Activated CD4-positive, alpha-beta T cell treated with anti-CD3 and anti-CD28 coated beads for 36 hours (primary cell): ENCODE measurements at regions not wholly inside any gene's neighbourhood (a gene's known extent, or its start where the extent isn't known, plus 50 kb on each side); places are given as distances from the start of the nearest gene placed in this dataset.
"Not testable (repeated sequence)": the region's sequence is repeated elsewhere in the genome, so short reads cannot be mapped to it uniquely, and the experiment has no call there.

Experiments used
- ATAC-seq: fragments of 200-7000 bp; cut with Tn5 transposase; one replicate; pipeline ENCODE4 v1.10.0; 2021; ENCODE audit warnings: mild to moderate bottlenecking, moderate library complexity
- CTCF ChIA-PET: fragments of 350-600 bp; sonication (Branson Sonifier 250); formaldehyde crosslinking; loops from one replicate; lab custom pipeline; 2021; ENCODE audit warnings: antibody characterized with exemption; lab: Charles Lee
- POLR2A ChIA-PET: fragments of 350-600 bp; sonication (Branson Sonifier 250); formaldehyde crosslinking; loops from one replicate; lab custom pipeline; 2021; ENCODE audit warnings: antibody characterized with exemption, inconsistent platforms; lab: Charles Lee
- DNase-seq: peaks from one replicate; pipeline ENCODE4 v3.0.0-alpha.2; 2020
- H3K27ac Mint-ChIP-seq: one replicate; pipeline ENCODE4 v1.8.0; 2021; ENCODE audit warnings: mixed read lengths
- H3K27me3 Mint-ChIP-seq: one replicate; pipeline ENCODE4 v1.8.0; 2021; ENCODE audit warnings: mixed read lengths
- H3K36me3 Mint-ChIP-seq: one replicate; pipeline ENCODE4 v1.8.0; 2021; ENCODE audit warnings: low read depth, mixed read lengths
- H3K4me1 Mint-ChIP-seq: one replicate; pipeline ENCODE4 v1.8.0; 2021; ENCODE audit warnings: mixed read lengths
- H3K4me3 Mint-ChIP-seq: one replicate; pipeline ENCODE4 v1.8.0; 2021; ENCODE audit warnings: mild to moderate bottlenecking, moderate library complexity, mixed read lengths
- H3K9me3 Mint-ChIP-seq: one replicate; pipeline ENCODE4 v1.8.0; 2021; ENCODE audit warnings: low read depth, mixed read lengths
- intact Hi-C, 2 experiments: fragments of 100-400 bp; cut with DNase I in 1 of 2; cut with micrococcal nuclease in 1 of 2; formaldehyde crosslinking; loops; one replicate each; pipeline versions ENCODE4 v1.14.2 to v1.15.1; 2022 to 2024; cut with DNase I, micrococcal nuclease

GRCh38 chr11:90582999-90583398, 360.1 kb upstream of the CHORDC1 start:
- POLR2A ChIA-PET, H3K27me3 Mint-ChIP-seq, DNase-seq, H3K27ac Mint-ChIP-seq, ATAC-seq, H3K4me1 Mint-ChIP-seq, H3K36me3 Mint-ChIP-seq, H3K9me3 Mint-ChIP-seq, CTCF ChIA-PET, H3K4me3 Mint-ChIP-seq, intact Hi-C loops: not testable (repeated sequence)

- intact Hi-C loops = no loop called here
- ChIA-PET POLR2A (no interaction called here), CTCF (no interaction called here)
- DNase-seq (no peak), ATAC-seq (no peak)
- Mint-ChIP-seq H3K4me1 (no peaks in the 10 kb centered on the region), H3K36me3 (no peaks in the 10 kb centered on the region), H3K9me3 (peaks cover 7% of the 10 kb centered on the region), H3K4me3 (no peak overlapping the region), H3K27ac (no peak overlapping the region), H3K27me3 (no peaks in the 10 kb centered on the region)
Observed at GRCh38 chr11:90564531-90564930, 341.7 kb upstream of the CHORDC1 start.

- Mint-ChIP-seq H3K36me3 (peaks cover 2% of the 10 kb centered on the region), H3K4me3 (no peak overlapping the region), H3K4me1 (no peaks in the 10 kb centered on the region), H3K9me3 (peaks cover 15% of the 10 kb centered on the region), H3K27me3 (no peaks in the 10 kb centered on the region), H3K27ac (no peak overlapping the region)
- intact Hi-C loops = no loop called here
- CTCF ChIA-PET = no interaction called here
- DNase-seq (no peak), ATAC-seq (no peak)
- POLR2A ChIA-PET = no interaction called here
Observed at GRCh38 chr11:90558328-90558865, 335.5 kb upstream of the CHORDC1 start.

- POLR2A ChIA-PET = no interaction called here
- DNase-seq (no peak), ATAC-seq (no peak)
- Mint-ChIP-seq H3K27me3 (no peaks in the 10 kb centered on the region), H3K27ac (no peak overlapping the region), H3K4me3 (no peak overlapping the region), H3K36me3 (peaks cover 2% of the 10 kb centered on the region), H3K4me1 (no peaks in the 10 kb centered on the region), H3K9me3 (peaks cover 13% of the 10 kb centered on the region)
- intact Hi-C loops = no loop called here
- CTCF ChIA-PET = no interaction called here
Observed at GRCh38 chr11:90556606-90557005, 333.8 kb upstream of the CHORDC1 start.

- ChIA-PET CTCF (no interaction called here), POLR2A (no interaction called here)
- H3K36me3 Mint-ChIP-seq = peaks cover 2% of the 10 kb centered on the region
- H3K9me3 Mint-ChIP-seq = peaks cover 12% of the 10 kb centered on the region
- H3K4me3 Mint-ChIP-seq = no peak overlapping the region
- intact Hi-C loops = no loop called here
- H3K4me1 Mint-ChIP-seq = no peaks in the 10 kb centered on the region
- H3K27me3 Mint-ChIP-seq = no peaks in the 10 kb centered on the region
- ATAC-seq = no peak
- no peak overlapping the region for H3K27ac Mint-ChIP-seq
- DNase-seq = no peak
Observed at GRCh38 chr11:90556026-90556425, 333.2 kb upstream of the CHORDC1 start.

GRCh38 chr11:90555477-90555876, 332.6 kb upstream of the CHORDC1 start:
- peaks cover 2% of the 10 kb centered on the region for H3K36me3 Mint-ChIP-seq
- peaks cover 12% of the 10 kb centered on the region for H3K9me3 Mint-ChIP-seq
- no peak overlapping the region for H3K4me3 Mint-ChIP-seq
- ChIA-PET POLR2A (no interaction called here), CTCF (no interaction called here)
- H3K4me1 Mint-ChIP-seq = no peaks in the 10 kb centered on the region
- no peaks in the 10 kb centered on the region for H3K27me3 Mint-ChIP-seq
- no peak for DNase-seq
- intact Hi-C loops = no loop called here
- ATAC-seq = no peak
- no peak overlapping the region for H3K27ac Mint-ChIP-seq

- Mint-ChIP-seq H3K4me1 (no peaks in the 10 kb centered on the region), H3K36me3 (no peaks in the 10 kb centered on the region), H3K9me3 (no peaks in the 10 kb centered on the region), H3K27ac (no peak overlapping the region), H3K4me3 (no peak overlapping the region), H3K27me3 (no peaks in the 10 kb centered on the region)
- ChIA-PET POLR2A (no interaction called here), CTCF (interaction anchor here (0.8 kb wide), 1 partner anchor 67 kb away, joined by 3 read pairs; no protein-coding TSS in a partner anchor)
- intact Hi-C loops = no loop called here
- DNase-seq (no peak), ATAC-seq (no peak)
Observed at GRCh38 chr11:90542092-90542491, 319.2 kb upstream of the CHORDC1 start.

- H3K36me3 Mint-ChIP-seq = no peaks in the 10 kb centered on the region
- no peak overlapping the region for H3K27ac Mint-ChIP-seq
- no peak overlapping the region for H3K4me3 Mint-ChIP-seq
- intact Hi-C loops = no loop called here
- no peak for ATAC-seq
- H3K4me1 Mint-ChIP-seq = no peaks in the 10 kb centered on the region
- no peaks in the 10 kb centered on the region for H3K9me3 Mint-ChIP-seq
- POLR2A ChIA-PET = no interaction called here
- H3K27me3 Mint-ChIP-seq = no peaks in the 10 kb centered on the region
- DNase-seq = no peak
- CTCF ChIA-PET = no interaction called here
Observed at GRCh38 chr11:90536301-90536700, 313.5 kb upstream of the CHORDC1 start.

GRCh38 chr11:90532125-90532524, 309.3 kb upstream of the CHORDC1 start:
- intact Hi-C loops = no loop called here
- ATAC-seq (no peak), DNase-seq (no peak)
- ChIA-PET POLR2A (interaction anchor here (0.7 kb wide), 1 partner anchor 54 kb away, joined by 12 read pairs; no protein-coding TSS in a partner anchor), CTCF (interaction anchor here (0.8 kb wide), 1 partner anchor 38 kb away, joined by 3 read pairs; no protein-coding TSS in a partner anchor)
- Mint-ChIP-seq H3K36me3 (no peaks in the 10 kb centered on the region), H3K4me3 (no peak overlapping the region), H3K4me1 (no peaks in the 10 kb centered on the region), H3K27me3 (no peaks in the 10 kb centered on the region), H3K9me3 (no peaks in the 10 kb centered on the region), H3K27ac (no peak overlapping the region)

GRCh38 chr11:90531001-90531400, 308.2 kb upstream of the CHORDC1 start:
- Mint-ChIP-seq H3K27ac (no peak overlapping the region), H3K9me3 (no peaks in the 10 kb centered on the region), H3K4me3 (no peak overlapping the region), H3K4me1 (no peaks in the 10 kb centered on the region), H3K36me3 (no peaks in the 10 kb centered on the region), H3K27me3 (no peaks in the 10 kb centered on the region)
- POLR2A ChIA-PET = no interaction called here
- CTCF ChIA-PET = no interaction called here
- intact Hi-C loops = no loop called here
- no peak for DNase-seq
- no peak for ATAC-seq

GRCh38 chr11:90525962-90526361, 303.1 kb upstream of the CHORDC1 start:
- intact Hi-C loops = no loop called here
- POLR2A ChIA-PET = no interaction called here
- H3K4me3 Mint-ChIP-seq = no peak overlapping the region

GRCh38 chr11:90512846-90513245, 290.0 kb upstream of the CHORDC1 start:
- POLR2A ChIA-PET = no interaction called here
- no peaks in the 10 kb centered on the region for H3K27me3 Mint-ChIP-seq
- intact Hi-C loops = no loop called here
- H3K36me3 Mint-ChIP-seq = no peaks in the 10 kb centered on the region
- no peaks in the 10 kb centered on the region for H3K9me3 Mint-ChIP-seq
- no peak overlapping the region for H3K27ac Mint-ChIP-seq
- ATAC-seq = no peak
- no peak overlapping the region for H3K4me3 Mint-ChIP-seq
- CTCF ChIA-PET = interaction anchor here (0.7 kb wide), 1 partner anchor 150 kb away, joined by 3 read pairs; no protein-coding TSS in a partner anchor
- H3K4me1 Mint-ChIP-seq = no peaks in the 10 kb centered on the region
- DNase-seq = no peak

More at GRCh38 chr11:90525962-90526361, 303.1 kb upstream of the CHORDC1 start:
- no peak overlapping the region for H3K27ac Mint-ChIP-seq
- no peaks in the 10 kb centered on the region for H3K27me3 Mint-ChIP-seq
- no peaks in the 10 kb centered on the region for H3K4me1 Mint-ChIP-seq
- H3K36me3 Mint-ChIP-seq = no peaks in the 10 kb centered on the region
- no peaks in the 10 kb centered on the region for H3K9me3 Mint-ChIP-seq
- no peak for DNase-seq
- CTCF ChIA-PET = no interaction called here
- no peak for ATAC-seq
